ENCODE measurements at regions not wholly inside any gene's neighbourhood (a gene's known extent, or its start where the extent isn't known, plus 50 kb on each side); places are given as distances from the start of the nearest gene placed in this dataset.
"Not testable (repeated sequence)": the region's sequence is repeated elsewhere in the genome, so short reads cannot be mapped to it uniquely, and the experiment has no call there.

DNA sequence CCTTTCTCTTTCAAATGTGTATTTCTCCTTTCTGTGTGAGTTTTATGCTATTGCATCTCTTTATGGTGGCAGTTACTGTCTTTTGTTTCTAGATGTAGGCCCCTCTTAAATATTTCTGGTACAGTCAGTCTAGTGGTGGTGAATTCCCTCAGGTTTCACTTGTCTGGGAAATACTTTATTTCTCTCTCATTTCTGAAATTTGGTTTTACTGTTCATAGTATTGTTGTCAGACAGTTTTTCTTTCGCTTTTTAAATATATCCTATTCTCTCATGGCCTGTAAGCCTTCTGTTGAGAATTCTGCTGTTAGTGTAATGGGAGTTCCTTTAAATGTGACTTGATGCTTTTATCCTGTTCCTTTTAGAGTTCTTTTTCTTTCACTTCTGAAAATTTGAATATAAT is 874.0 kb downstream of the PLOD2 start:
- Mint-ChIP-seq H3K9me3 (peaks cover 37% of the 10 kb centered on the region), H3K4me1 (ENCODE audit: low read depth) (no peaks in the 10 kb centered on the region), H3K27ac (no peak overlapping the region), H3K36me3 (ENCODE audit: low read depth) (no peaks in the 10 kb centered on the region), H3K4me3 (no peak overlapping the region), H3K27me3 (ENCODE audit: insufficient read depth) (no peaks in the 10 kb centered on the region)
- DNase-seq = no peak
- TF ChIP-seq, protein P1, sequence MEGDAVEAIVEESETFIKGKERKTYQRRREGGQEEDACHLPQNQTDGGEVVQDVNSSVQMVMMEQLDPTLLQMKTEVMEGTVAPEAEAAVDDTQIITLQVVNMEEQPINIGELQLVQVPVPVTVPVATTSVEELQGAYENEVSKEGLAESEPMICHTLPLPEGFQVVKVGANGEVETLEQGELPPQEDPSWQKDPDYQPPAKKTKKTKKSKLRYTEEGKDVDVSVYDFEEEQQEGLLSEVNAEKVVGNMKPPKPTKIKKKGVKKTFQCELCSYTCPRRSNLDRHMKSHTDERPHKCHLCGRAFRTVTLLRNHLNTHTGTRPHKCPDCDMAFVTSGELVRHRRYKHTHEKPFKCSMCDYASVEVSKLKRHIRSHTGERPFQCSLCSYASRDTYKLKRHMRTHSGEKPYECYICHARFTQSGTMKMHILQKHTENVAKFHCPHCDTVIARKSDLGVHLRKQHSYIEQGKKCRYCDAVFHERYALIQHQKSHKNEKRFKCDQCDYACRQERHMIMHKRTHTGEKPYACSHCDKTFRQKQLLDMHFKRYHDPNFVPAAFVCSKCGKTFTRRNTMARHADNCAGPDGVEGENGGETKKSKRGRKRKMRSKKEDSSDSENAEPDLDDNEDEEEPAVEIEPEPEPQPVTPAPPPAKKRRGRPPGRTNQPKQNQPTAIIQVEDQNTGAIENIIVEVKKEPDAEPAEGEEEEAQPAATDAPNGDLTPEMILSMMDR (IDR thresholded peaks at IDR 0.05) = no peak

GRCh38 chr3:145290010-145290409 is 871.0 kb downstream of the PLOD2 start:
- peaks cover 37% of the 10 kb centered on the region for H3K9me3 Mint-ChIP-seq
- no peak overlapping the region for H3K27ac Mint-ChIP-seq
- TF ChIP-seq, protein P1 (IDR thresholded peaks at IDR 0.05) = no peak
- H3K4me1 Mint-ChIP-seq (ENCODE audit: low read depth) = no peaks in the 10 kb centered on the region
- DNase-seq = no peak
- no peak overlapping the region for H3K4me3 Mint-ChIP-seq
- no peaks in the 10 kb centered on the region for H3K27me3 Mint-ChIP-seq (ENCODE audit: insufficient read depth)
- H3K36me3 Mint-ChIP-seq (ENCODE audit: low read depth) = no peaks in the 10 kb centered on the region

- H3K36me3 Mint-ChIP-seq (ENCODE audit: low read depth) = no peaks in the 10 kb centered on the region
- TF ChIP-seq, protein P1 (IDR thresholded peaks at IDR 0.05) = no peak
These were observed 866.4 kb downstream of the PLOD2 start for GRCh38 chr3:145294572-145294971.

DNA sequence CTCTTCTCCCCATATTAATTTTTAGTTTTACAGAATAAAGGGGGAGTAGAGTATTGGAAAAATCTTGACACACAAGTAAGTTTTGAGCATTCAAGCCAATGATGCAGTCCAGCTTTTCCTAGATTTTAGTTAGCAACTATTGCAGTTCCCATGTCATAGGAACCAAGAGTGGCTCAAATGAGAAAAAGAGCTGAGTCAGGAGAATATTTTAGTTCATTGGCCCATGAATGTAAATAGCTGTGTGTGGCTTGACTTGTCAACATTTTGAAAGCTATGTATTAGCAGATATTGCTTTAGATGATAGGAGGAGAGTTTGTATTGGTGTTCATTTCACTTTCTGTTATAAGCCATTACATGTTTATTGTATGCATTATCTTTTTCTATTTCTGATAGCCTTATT is 853.7 kb downstream of the PLOD2 start:
- H3K27ac Mint-ChIP-seq = no peak overlapping the region
- DNase-seq = no peak
- H3K4me1 Mint-ChIP-seq (ENCODE audit: low read depth) = no peaks in the 10 kb centered on the region
- 0 out of 2 replicates have a peak, but pooled peaks cover 7% of the 10 kb centered on the region for H3K36me3 Mint-ChIP-seq (ENCODE audit: low read depth)
- H3K9me3 Mint-ChIP-seq = peaks cover 31% of the 10 kb centered on the region
- H3K4me3 Mint-ChIP-seq = no peak overlapping the region
- no peaks in the 10 kb centered on the region for H3K27me3 Mint-ChIP-seq (ENCODE audit: insufficient read depth)
- TF ChIP-seq, protein P1 (IDR thresholded peaks at IDR 0.05) = no peak

More at GRCh38 chr3:145294572-145294971, 866.4 kb downstream of the PLOD2 start:
- Mint-ChIP-seq H3K4me1 (ENCODE audit: low read depth) (no peaks in the 10 kb centered on the region), H3K27me3 (ENCODE audit: insufficient read depth) (no peaks in the 10 kb centered on the region), H3K27ac (no peak overlapping the region), H3K4me3 (no peak overlapping the region), H3K9me3 (peaks cover 23% of the 10 kb centered on the region)
- no peak for DNase-seq

- H3K4me3 Mint-ChIP-seq = no peak overlapping the region
- no peak for DNase-seq
- no peak overlapping the region for H3K27ac Mint-ChIP-seq
- peaks cover 49% of the 10 kb centered on the region for H3K9me3 Mint-ChIP-seq
- H3K27me3 Mint-ChIP-seq (ENCODE audit: insufficient read depth) = no peaks in the 10 kb centered on the region
- TF ChIP-seq, protein P1 (IDR thresholded peaks at IDR 0.05) = no peak
- 0 out of 2 replicates have a peak, but pooled peaks cover 7% of the 10 kb centered on the region for H3K36me3 Mint-ChIP-seq (ENCODE audit: low read depth)
- H3K4me1 Mint-ChIP-seq (ENCODE audit: low read depth) = no peaks in the 10 kb centered on the region
These were observed 847.2 kb downstream of the PLOD2 start for GRCh38 chr3:145313751-145314150.

DNA sequence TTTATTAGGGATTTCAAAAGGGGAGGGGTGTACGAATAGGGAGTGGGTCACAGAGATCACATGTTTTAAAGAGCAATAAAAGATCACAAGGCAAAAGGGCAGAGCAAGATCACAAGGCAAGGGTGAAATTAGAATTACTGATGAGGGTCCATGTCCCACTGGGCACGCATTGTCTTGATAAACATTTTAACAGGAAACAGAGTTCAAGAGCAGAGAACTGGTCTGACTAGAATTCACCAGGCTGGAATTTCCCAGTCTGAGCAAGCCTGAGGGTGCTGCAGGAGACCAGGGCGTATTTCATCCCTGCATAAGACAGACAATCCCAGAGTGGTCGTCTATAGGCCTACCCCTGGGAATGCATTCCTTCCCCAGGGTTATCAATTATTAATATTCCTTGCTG is 844.7 kb downstream of the PLOD2 start:
- not testable (repeated sequence) for DNase-seq; H3K27ac Mint-ChIP-seq; H3K4me1 Mint-ChIP-seq (ENCODE audit: low read depth); H3K36me3 Mint-ChIP-seq (ENCODE audit: low read depth); H3K4me3 Mint-ChIP-seq; H3K27me3 Mint-ChIP-seq (ENCODE audit: insufficient read depth)
- peaks cover 50% of the 10 kb centered on the region for H3K9me3 Mint-ChIP-seq
